ENCODE measurements at regions not wholly inside any gene's neighbourhood (a gene's known extent, or its start where the extent isn't known, plus 50 kb on each side); places are given as distances from the start of the nearest gene placed in this dataset.

GRCh38 chr4:134753390-134753789, 551.8 kb upstream of the PABPC4L start:
- H3K9me3 ChIP-seq, result no peaks in the 10 kb centered on the region
- H3K4me3 ChIP-seq, result no peak overlapping the region
- H3K4me1 ChIP-seq (replicated peaks), result no peaks in the 10 kb centered on the region
- DNase-seq (ENCODE audit: low spot score), result no peak
- TF ChIP-seq POLR2AphosphoS5 (IDR thresholded peaks at IDR 0.05) (no peak), POLR2A (IDR thresholded peaks at IDR 0.05) (no peak), CTCF (IDR thresholded peaks at IDR 0.05) (no peak)
- no peak overlapping the region for H3K27ac ChIP-seq
- intact Hi-C loops (cut with DNase I), result no loop called here
- no peaks in the 10 kb centered on the region for H3K27me3 ChIP-seq (replicated peaks; ENCODE audit: insufficient read depth)
- H3K36me3 ChIP-seq, result no peaks in the 10 kb centered on the region
- 86% methylated on average over 1 of the region's 1 CpG for WGBS

- no peaks in the 10 kb centered on the region for H3K36me3 ChIP-seq
- no peak overlapping the region for H3K4me3 ChIP-seq
- no peak for TF ChIP-seq POLR2A (IDR thresholded peaks at IDR 0.05)
- no peak for TF ChIP-seq CTCF (IDR thresholded peaks at IDR 0.05)
- TF ChIP-seq POLR2AphosphoS5 (IDR thresholded peaks at IDR 0.05), result no peak
- H3K27ac ChIP-seq, result no peak overlapping the region
- no peaks in the 10 kb centered on the region for H3K27me3 ChIP-seq (replicated peaks; ENCODE audit: insufficient read depth)
- no peak for DNase-seq (ENCODE audit: low spot score)
- no peaks in the 10 kb centered on the region for H3K9me3 ChIP-seq
- H3K4me1 ChIP-seq (replicated peaks), result no peaks in the 10 kb centered on the region
- intact Hi-C loops (cut with DNase I), result no loop called here
- 46% methylated on average over 6 of the region's 6 CpGs for WGBS
Observed at GRCh38 chr4:134747108-134747805, 545.7 kb upstream of the PABPC4L start.

GRCh38 chr4:134740290-134740689, 538.7 kb upstream of the PABPC4L start:
- Histone ChIP-seq H3K27ac (no peak overlapping the region), H3K4me3 (no peak overlapping the region), H3K4me1 (replicated peaks) (no peaks in the 10 kb centered on the region), H3K27me3 (replicated peaks; ENCODE audit: insufficient read depth) (no peaks in the 10 kb centered on the region), H3K36me3 (no peaks in the 10 kb centered on the region), H3K9me3 (no peaks in the 10 kb centered on the region)
- 98% methylated on average over 1 of the region's 1 CpG for WGBS
- no peak for TF ChIP-seq POLR2A (IDR thresholded peaks at IDR 0.05)
- no peak for TF ChIP-seq CTCF (IDR thresholded peaks at IDR 0.05)
- no peak for TF ChIP-seq POLR2AphosphoS5 (IDR thresholded peaks at IDR 0.05)
- no peak for DNase-seq (ENCODE audit: low spot score)
- intact Hi-C loops (cut with DNase I), result no loop called here

GRCh38 chr4:134735901-134736300, 534.3 kb upstream of the PABPC4L start:
- H3K27me3 ChIP-seq (replicated peaks; ENCODE audit: insufficient read depth), result no peaks in the 10 kb centered on the region
- H3K4me1 ChIP-seq (replicated peaks), result no peaks in the 10 kb centered on the region
- 81% methylated on average over 3 of the region's 3 CpGs for WGBS
- no peaks in the 10 kb centered on the region for H3K9me3 ChIP-seq
- H3K36me3 ChIP-seq, result no peaks in the 10 kb centered on the region
- intact Hi-C loops (cut with DNase I), result no loop called here
- DNase-seq (ENCODE audit: low spot score), result no peak
- TF ChIP-seq POLR2AphosphoS5 (IDR thresholded peaks at IDR 0.05), result no peak
- no peak for TF ChIP-seq CTCF (IDR thresholded peaks at IDR 0.05)
- no peak for TF ChIP-seq POLR2A (IDR thresholded peaks at IDR 0.05)
- H3K27ac ChIP-seq, result no peak overlapping the region
- H3K4me3 ChIP-seq, result no peak overlapping the region

- Histone ChIP-seq H3K4me1 (replicated peaks) (no peaks in the 10 kb centered on the region), H3K4me3 (no peak overlapping the region), H3K36me3 (no peaks in the 10 kb centered on the region), H3K9me3 (no peaks in the 10 kb centered on the region), H3K27ac (no peak overlapping the region), H3K27me3 (replicated peaks; ENCODE audit: insufficient read depth) (no peaks in the 10 kb centered on the region)
- DNase-seq (ENCODE audit: low spot score), result no peak
- intact Hi-C loops (cut with DNase I), result no loop called here
- WGBS, result 26% methylated on average over 2 of the region's 2 CpGs
- TF ChIP-seq CTCF (IDR thresholded peaks at IDR 0.05), result no peak
- TF ChIP-seq POLR2A (IDR thresholded peaks at IDR 0.05), result no peak
- TF ChIP-seq POLR2AphosphoS5 (IDR thresholded peaks at IDR 0.05), result no peak
Observed at GRCh38 chr4:134727696-134728095, 526.1 kb upstream of the PABPC4L start.

Data from prostate gland (tissue), 2 donors.